ENCODE measurements at regions not wholly inside any gene's neighbourhood (a gene's known extent, or its start where the extent isn't known, plus 50 kb on each side); places are given as distances from the start of the nearest gene placed in this dataset.
"Not testable (repeated sequence)": the region's sequence is repeated elsewhere in the genome, so short reads cannot be mapped to it uniquely, and the experiment has no call there.

DNA sequence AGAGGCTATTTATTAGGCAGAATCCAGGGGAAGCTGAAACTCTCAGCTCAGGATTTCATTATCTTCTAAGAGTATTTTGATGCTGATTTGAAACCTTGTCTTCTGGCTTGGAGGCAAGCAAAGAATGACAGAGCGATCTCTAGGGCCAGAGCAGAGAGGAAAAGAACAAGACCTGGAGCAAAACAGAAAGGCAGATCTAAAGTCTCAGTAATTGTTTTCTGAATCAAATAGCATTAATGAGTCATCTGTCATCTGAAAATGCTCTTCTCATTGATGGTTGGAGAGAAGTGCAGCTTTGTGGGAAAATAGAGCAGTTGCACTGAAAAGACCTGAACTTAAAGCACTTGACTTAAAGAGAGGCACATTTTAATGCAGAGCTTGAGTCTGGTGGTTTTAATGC is 385.9 kb downstream of the RAP2B start (continued):
- TF ChIP-seq TCF12 (IDR thresholded peaks at IDR 0.05; ENCODE audit: low read depth, low read length): no peak
- no peak for TF ChIP-seq MTA2 (IDR thresholded peaks at IDR 0.05; ENCODE audit: low read depth)

DNA sequence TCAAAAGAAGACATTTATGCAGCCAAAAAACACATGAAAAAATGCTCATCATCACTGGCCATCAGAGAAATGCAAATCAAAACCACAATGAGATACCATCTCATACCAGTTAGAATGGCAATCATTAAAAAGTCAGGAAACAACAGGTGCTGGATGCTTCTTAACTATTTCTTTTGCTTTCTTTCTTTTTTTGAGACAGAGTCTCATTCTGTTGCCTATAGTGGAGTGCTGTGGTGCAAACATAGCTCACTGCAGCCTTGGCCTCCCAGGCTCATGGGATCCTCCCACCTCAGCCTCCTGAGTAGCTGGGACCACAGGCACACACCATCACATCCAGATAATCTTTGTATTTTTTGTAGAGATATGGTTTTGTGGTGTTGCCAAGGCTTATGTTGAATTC is 387.7 kb downstream of the RAP2B start:
- intact Hi-C loops (cut with micrococcal nuclease; ENCODE audit: unreplicated experiment); CTCF ChIA-PET: not testable (repeated sequence)

DNA sequence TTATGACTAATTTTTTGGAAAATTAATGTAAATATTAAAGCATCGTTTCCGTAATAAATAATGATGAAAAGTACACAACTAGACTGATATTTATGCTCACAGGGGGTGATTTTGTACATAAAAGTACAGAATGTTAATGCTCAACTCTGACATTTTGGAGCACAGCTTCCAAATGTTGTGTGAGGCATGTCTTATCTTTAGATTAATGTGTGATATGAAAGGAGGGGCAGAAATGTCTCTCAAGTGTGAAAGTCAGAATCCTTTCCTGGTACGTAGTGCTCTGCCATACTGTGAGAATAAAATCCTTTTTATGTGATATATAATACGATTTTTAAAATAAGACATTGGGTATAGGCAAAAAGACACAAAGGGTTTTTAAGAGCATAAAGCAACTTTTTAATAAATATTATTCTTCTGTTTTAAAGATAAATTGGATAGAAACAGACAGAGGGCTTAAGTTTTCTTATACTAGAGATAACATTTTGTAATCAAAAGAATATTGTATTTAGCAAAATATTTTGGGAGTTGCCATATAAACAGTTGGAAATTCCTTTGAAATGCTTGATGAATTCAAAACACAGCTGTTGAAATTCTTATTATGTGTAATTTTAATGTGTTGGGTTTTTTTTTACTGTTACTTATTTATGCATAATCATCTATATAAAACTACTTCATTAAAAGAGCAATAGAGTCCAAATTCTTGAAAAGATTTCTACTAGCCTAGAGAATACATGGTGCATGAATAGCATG is 389.7 kb downstream of the RAP2B start:
- Histone ChIP-seq H3K4me3 (no peak overlapping the region), H3K9ac (ENCODE audit: control insufficient read depth, insufficient read depth, low read length) (no peak overlapping the region), H4K20me1 (ENCODE audit: control insufficient read depth, insufficient read depth) (no peaks in the 10 kb centered on the region), H3K36me3 (ENCODE audit: control insufficient read depth in 2 of 2, insufficient read depth in 2 of 2, low read length in 1 of 2) (no peaks in the 10 kb centered on the region), H2AFZ (ENCODE audit: control insufficient read depth, low read depth, low read length) (no peak overlapping the region), H3K27ac (ENCODE audit: control insufficient read depth, insufficient read depth) (no peak overlapping the region), H3K27me3 (replicated peaks in 1 of 2; ENCODE audit: control insufficient read depth in 2 of 2, insufficient read depth in 2 of 2, low read length in 1 of 2) (no peaks in the 10 kb centered on the region), H3K4me2 (ENCODE audit: control insufficient read depth, insufficient read depth) (no peak overlapping the region), H3K4me1 (ENCODE audit: control insufficient read depth, insufficient read depth, low read length) (no peaks in the 10 kb centered on the region), H3K79me2 (ENCODE audit: control insufficient read depth, insufficient read depth, low read length) (no peaks in the 10 kb centered on the region), H3K9me3 (replicated peaks; ENCODE audit: control insufficient read depth, insufficient read depth, low read length) (no peaks in the 10 kb centered on the region)
- ATAC-seq (no peak), FAIRE-seq (no peak), DNase-seq (ENCODE audit: low read depth, low spot score) (no peak)
- 25% methylated on average over 4 of the region's 4 CpGs for WGBS (ENCODE audit: insufficient coverage, insufficient replicate concordance, low lambda C conversion rate, missing lambda C conversion rate)
- BruUV-seq (replicated peaks): no TSS peak
- intact Hi-C loops (cut with micrococcal nuclease; ENCODE audit: unreplicated experiment): no loop called here
- in situ Hi-C loops (cut with MboI): no loop called here
- SMC1A ChIA-PET (ENCODE audit: uncharacterized antibody, unreplicated experiment): no interaction called here
- RAD21 ChIA-PET (ENCODE audit: unreplicated experiment): no interaction called here
- POLR2A ChIA-PET: no interaction called here
- CTCF ChIA-PET: interaction anchor here (0.8 kb wide), 1 partner anchor 358 kb away, joined by 3 read pairs; no protein-coding TSS in a partner anchor
- TF ChIP-seq RAD21 (IDR thresholded peaks at IDR 0.05; ENCODE audit: insufficient read depth, low read depth, low read length) (no peak), ASH2L (IDR thresholded peaks at IDR 0.05; ENCODE audit: borderline replicate concordance, low read depth) (no peak), GATAD2B (conservative IDR thresholded peaks at IDR 0.05; ENCODE audit: low read depth) (no peak), CBX3 (IDR thresholded peaks at IDR 0.05; ENCODE audit: borderline replicate concordance, low read depth) (no peak), SUZ12 (IDR thresholded peaks at IDR 0.05; ENCODE audit: unreplicated experiment) (no peak), POLR2A (IDR thresholded peaks at IDR 0.05; ENCODE audit: low read depth, low read length) (no peak), ZNF207 (IDR thresholded peaks at IDR 0.05; ENCODE audit: borderline replicate concordance) (no peak), IRF4 (IDR thresholded peaks at IDR 0.05; ENCODE audit: low read depth, low read length) (no peak), TBL1XR1 (IDR thresholded peaks at IDR 0.05; ENCODE audit: low read depth, low read length) (no peak), MTA2 (IDR thresholded peaks at IDR 0.05; ENCODE audit: low read depth) (no peak), SUPT20H (IDR thresholded peaks at IDR 0.05; ENCODE audit: borderline replicate concordance, control insufficient read depth, low read depth, low read length) (no peak), NR2C2 (IDR thresholded peaks at IDR 0.05; ENCODE audit: borderline replicate concordance, control insufficient read depth, insufficient read length, low read depth) (no peak), BCL11A (IDR thresholded peaks at IDR 0.05; ENCODE audit: low read depth, low read length) (no peak)
- TF ChIP-seq, protein P1, sequence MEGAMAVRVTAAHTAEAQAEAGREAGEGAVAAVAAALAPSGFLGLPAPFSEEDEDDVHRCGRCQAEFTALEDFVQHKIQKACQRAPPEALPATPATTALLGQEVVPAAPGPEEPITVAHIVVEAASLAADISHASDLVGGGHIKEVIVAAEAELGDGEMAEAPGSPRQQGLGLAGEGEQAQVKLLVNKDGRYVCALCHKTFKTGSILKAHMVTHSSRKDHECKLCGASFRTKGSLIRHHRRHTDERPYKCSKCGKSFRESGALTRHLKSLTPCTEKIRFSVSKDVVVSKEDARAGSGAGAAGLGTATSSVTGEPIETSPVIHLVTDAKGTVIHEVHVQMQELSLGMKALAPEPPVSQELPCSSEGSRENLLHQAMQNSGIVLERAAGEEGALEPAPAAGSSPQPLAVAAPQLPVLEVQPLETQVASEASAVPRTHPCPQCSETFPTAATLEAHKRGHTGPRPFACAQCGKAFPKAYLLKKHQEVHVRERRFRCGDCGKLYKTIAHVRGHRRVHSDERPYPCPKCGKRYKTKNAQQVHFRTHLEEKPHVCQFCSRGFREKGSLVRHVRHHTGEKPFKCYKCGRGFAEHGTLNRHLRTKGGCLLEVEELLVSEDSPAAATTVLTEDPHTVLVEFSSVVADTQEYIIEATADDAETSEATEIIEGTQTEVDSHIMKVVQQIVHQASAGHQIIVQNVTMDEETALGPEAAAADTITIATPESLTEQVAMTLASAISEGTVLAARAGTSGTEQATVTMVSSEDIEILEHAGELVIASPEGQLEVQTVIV (IDR thresholded peaks at IDR 0.05; ENCODE audit: borderline replicate concordance, partially characterized antibody): no peak

More for the DNA sequence above, 387.7 kb downstream of the RAP2B start:
- H3K4me3 ChIP-seq; FAIRE-seq; H3K36me3 ChIP-seq (ENCODE audit: control insufficient read depth in 2 of 2, insufficient read depth in 2 of 2, low read length in 1 of 2); H3K4me2 ChIP-seq (ENCODE audit: control insufficient read depth, insufficient read depth); H3K9ac ChIP-seq (ENCODE audit: control insufficient read depth, insufficient read depth, low read length); H4K20me1 ChIP-seq (ENCODE audit: control insufficient read depth, insufficient read depth); H3K79me2 ChIP-seq (ENCODE audit: control insufficient read depth, insufficient read depth, low read length); H3K9me3 ChIP-seq (replicated peaks; ENCODE audit: control insufficient read depth, insufficient read depth, low read length); BruUV-seq (replicated peaks); ATAC-seq; DNase-seq (ENCODE audit: low read depth, low spot score); H3K27ac ChIP-seq (ENCODE audit: control insufficient read depth, insufficient read depth); H2AFZ ChIP-seq (ENCODE audit: control insufficient read depth, low read depth, low read length); RAD21 ChIA-PET (ENCODE audit: unreplicated experiment); POLR2A ChIA-PET; in situ Hi-C loops (cut with MboI); H3K27me3 ChIP-seq (replicated peaks in 1 of 2; ENCODE audit: control insufficient read depth in 2 of 2, insufficient read depth in 2 of 2, low read length in 1 of 2); H3K4me1 ChIP-seq (ENCODE audit: control insufficient read depth, insufficient read depth, low read length): not testable (repeated sequence)
- SMC1A ChIA-PET (ENCODE audit: uncharacterized antibody, unreplicated experiment): interaction anchor here (0.5 kb wide), 1 partner anchor 692 kb away, joined by 3 read pairs; no protein-coding TSS in a partner anchor

All from GM12878 (cell line).